MM.1S (cell line): ENCODE measurements at regions not wholly inside any gene's neighbourhood (a gene's known extent, or its start where the extent isn't known, plus 50 kb on each side); places are given as distances from the start of the nearest gene placed in this dataset.

ENCODE experiments used
- DNase-seq: peaks from one replicate; pipeline ENCODE4 v3.0.0-alpha.2; 2015
- H2AFZ ChIP-seq: fragments of 300-600 bp; sonication (generic); 2 replicates; pipeline ENCODE4 v1.6.0; 2016; ENCODE audit warnings: antibody characterized with exemption, low read length
- H3F3A ChIP-seq: fragments of 300-600 bp; sonication (generic); 2 replicates; pipeline ENCODE4 v1.6.1; 2016; ENCODE audit warnings: mild to moderate bottlenecking, antibody characterized with exemption, low read length, moderate library complexity, mixed read lengths; ENCODE audit not compliant: insufficient read depth
- H3K27ac ChIP-seq: fragments of 300-600 bp; sonication (generic); 2 replicates; pipeline ENCODE4 v1.5.1; 2016; ENCODE audit warnings: mild to moderate bottlenecking, low read length
- H3K27me3 ChIP-seq: fragments of 300-600 bp; sonication (generic); replicated peaks from 2 replicates; pipeline ENCODE4 v1.6.0; 2016; ENCODE audit warnings: low read length; ENCODE audit not compliant: insufficient read depth
- H3K36me3 ChIP-seq: fragments of 300-600 bp; sonication (generic); replicated peaks from 2 replicates; pipeline ENCODE4 v1.6.1; 2016; ENCODE audit warnings: mild to moderate bottlenecking, low read length, mixed read lengths; ENCODE audit not compliant: insufficient read depth
- H3K4me1 ChIP-seq: fragments of 300-600 bp; sonication (generic); 2 replicates; pipeline ENCODE4 v1.6.1; 2016; ENCODE audit warnings: low read length, mixed read lengths
- H3K4me2 ChIP-seq: fragments of 300-600 bp; sonication (generic); 2 replicates; pipeline ENCODE4 v1.6.0; 2016; ENCODE audit warnings: low read depth, low read length
- H3K4me3 ChIP-seq: fragments of 300-600 bp; sonication (generic); 2 replicates; pipeline ENCODE4 v1.5.1; 2016; ENCODE audit warnings: low read length, mixed read lengths
- H3K79me2 ChIP-seq: fragments of 300-600 bp; sonication (generic); 2 replicates; pipeline ENCODE4 v1.6.1; 2016; ENCODE audit warnings: mixed run types, low read length, mixed read lengths
- H3K9ac ChIP-seq: fragments of 300-600 bp; sonication (generic); 2 replicates; pipeline ENCODE4 v1.6.1; 2016; ENCODE audit warnings: low read length, mixed read lengths
- H3K9me2 ChIP-seq: fragments of 300-600 bp; sonication (generic); replicated peaks from 2 replicates; pipeline ENCODE4 v1.6.1; 2016; ENCODE audit warnings: mild to moderate bottlenecking, low read length, mixed read lengths; ENCODE audit not compliant: insufficient read depth
- H3K9me3 ChIP-seq: fragments of 300-600 bp; sonication (generic); replicated peaks from 2 replicates; pipeline ENCODE4 v1.6.1; 2016; ENCODE audit warnings: mild to moderate bottlenecking, low read length, mixed read lengths; ENCODE audit not compliant: insufficient read depth
- H4K20me1 ChIP-seq: fragments of 300-600 bp; sonication (generic); 2 replicates; pipeline ENCODE4 v1.6.1; 2016; ENCODE audit warnings: mild to moderate bottlenecking, low read length, moderate library complexity, mixed read lengths; ENCODE audit not compliant: insufficient read depth
- EZH2 ChIP-seq: fragments of 300-600 bp; sonication (generic); optimal IDR thresholded peaks from 2 replicates; pipeline ENCODE3; 2017; ENCODE audit warnings: low read depth, mild to moderate bottlenecking, antibody characterized with exemption, low read length, mixed read lengths
- EZH2phosphoT487 ChIP-seq: fragments of 300-600 bp; sonication (generic); IDR thresholded peaks from 2 replicates; pipeline ENCODE4 v1.6.1; 2018; ENCODE audit warnings: antibody characterized with exemption, low read length
- TF ChIP-seq, protein P1 (sequence below): fragments of 300-600 bp; sonication (generic); IDR thresholded peaks from 2 replicates; pipeline ENCODE4 v1.5.1; 2016; ENCODE audit warnings: antibody characterized with exemption, low read length, mixed read lengths

- Histone ChIP-seq H4K20me1 (no peaks in the 10 kb centered on the region), H3K4me3 (no peak overlapping the region), H3K27me3 (no peaks in the 10 kb centered on the region), H3K79me2 (no peaks in the 10 kb centered on the region), H2AFZ (no peak overlapping the region), H3K9me2 (no peaks in the 10 kb centered on the region), H3K9me3 (no peaks in the 10 kb centered on the region), H3K4me2 (no peak overlapping the region), H3K9ac (no peak overlapping the region), H3K36me3 (no peaks in the 10 kb centered on the region), H3K27ac (no peak overlapping the region), H3F3A (no peaks in the 10 kb centered on the region), H3K4me1 (0 out of 2 replicates have a peak, but pooled peaks cover 6% of the 10 kb centered on the region)
- TF ChIP-seq EZH2phosphoT487 (no peak), EZH2 (no peak)
- TF ChIP-seq, protein P1, sequence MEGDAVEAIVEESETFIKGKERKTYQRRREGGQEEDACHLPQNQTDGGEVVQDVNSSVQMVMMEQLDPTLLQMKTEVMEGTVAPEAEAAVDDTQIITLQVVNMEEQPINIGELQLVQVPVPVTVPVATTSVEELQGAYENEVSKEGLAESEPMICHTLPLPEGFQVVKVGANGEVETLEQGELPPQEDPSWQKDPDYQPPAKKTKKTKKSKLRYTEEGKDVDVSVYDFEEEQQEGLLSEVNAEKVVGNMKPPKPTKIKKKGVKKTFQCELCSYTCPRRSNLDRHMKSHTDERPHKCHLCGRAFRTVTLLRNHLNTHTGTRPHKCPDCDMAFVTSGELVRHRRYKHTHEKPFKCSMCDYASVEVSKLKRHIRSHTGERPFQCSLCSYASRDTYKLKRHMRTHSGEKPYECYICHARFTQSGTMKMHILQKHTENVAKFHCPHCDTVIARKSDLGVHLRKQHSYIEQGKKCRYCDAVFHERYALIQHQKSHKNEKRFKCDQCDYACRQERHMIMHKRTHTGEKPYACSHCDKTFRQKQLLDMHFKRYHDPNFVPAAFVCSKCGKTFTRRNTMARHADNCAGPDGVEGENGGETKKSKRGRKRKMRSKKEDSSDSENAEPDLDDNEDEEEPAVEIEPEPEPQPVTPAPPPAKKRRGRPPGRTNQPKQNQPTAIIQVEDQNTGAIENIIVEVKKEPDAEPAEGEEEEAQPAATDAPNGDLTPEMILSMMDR: no peak
- no peak for DNase-seq
These were observed 144.7 kb downstream of the DCK start for GRCh38 chr4:71138007-71138615.

GRCh38 chr4:71140563-71140962, 147.1 kb downstream of the DCK start:
- Histone ChIP-seq H3K9ac (no peak overlapping the region), H3K79me2 (no peaks in the 10 kb centered on the region), H4K20me1 (no peaks in the 10 kb centered on the region), H3K9me3 (no peaks in the 10 kb centered on the region), H3K36me3 (no peaks in the 10 kb centered on the region), H3K4me2 (no peak overlapping the region), H3K4me1 (0 out of 2 replicates have a peak, but pooled peaks cover 6% of the 10 kb centered on the region), H3K4me3 (no peak overlapping the region), H3K27me3 (no peaks in the 10 kb centered on the region), H2AFZ (no peak overlapping the region), H3F3A (no peaks in the 10 kb centered on the region), H3K27ac (no peak overlapping the region), H3K9me2 (no peaks in the 10 kb centered on the region)
- DNase-seq: no peak
- TF ChIP-seq EZH2phosphoT487 (no peak), EZH2 (no peak)
- TF ChIP-seq, protein P1: no peak

- Histone ChIP-seq H3K4me3 (no peak overlapping the region), H3K4me2 (no peak overlapping the region; the same call in 1 of the 2 replicates), H3K9me2 (no peaks in the 10 kb centered on the region), H3K27me3 (no peaks in the 10 kb centered on the region), H3K4me1 (0 out of 2 replicates have a peak, but pooled peaks cover 6% of the 10 kb centered on the region), H3K79me2 (no peaks in the 10 kb centered on the region), H3K36me3 (no peaks in the 10 kb centered on the region), H3F3A (no peaks in the 10 kb centered on the region), H2AFZ (peak overlapping the region; percentile 50), H3K27ac (no peak overlapping the region), H4K20me1 (no peaks in the 10 kb centered on the region), H3K9ac (no peak overlapping the region), H3K9me3 (no peaks in the 10 kb centered on the region)
- peak; percentile 21 for DNase-seq
- TF ChIP-seq EZH2phosphoT487: no peak
- TF ChIP-seq, protein P1: no peak
- TF ChIP-seq EZH2: no peak
These were observed 147.7 kb downstream of the DCK start for GRCh38 chr4:71141125-71141524.
